ENCODE measurements at regions not wholly inside any gene's neighbourhood (a gene's known extent, or its start where the extent isn't known, plus 50 kb on each side); places are given as distances from the start of the nearest gene placed in this dataset.

GRCh38 chr12:33795536-33795935 is 226.8 kb upstream of the ALG10 start:
- no peaks in the 10 kb centered on the region for H3K79me1 ChIP-seq (ENCODE audit: low read length)
- H3K4me2 ChIP-seq (ENCODE audit: low read length), result no peak overlapping the region
- no peak overlapping the region for H2BK120ac ChIP-seq (ENCODE audit: low read depth, low read length)
- no peaks in the 10 kb centered on the region for H3K36me3 ChIP-seq (ENCODE audit: control insufficient read depth, insufficient read depth, low read length)
- no peak overlapping the region for H3K9ac ChIP-seq (ENCODE audit: low read length)
- H3K27me3 ChIP-seq (ENCODE audit: insufficient read depth, low read length, poor library complexity), result no peaks in the 10 kb centered on the region
- no peak for DNase-seq
- no peaks in the 10 kb centered on the region for H3K79me2 ChIP-seq (ENCODE audit: control insufficient read depth, insufficient read depth, low read length)
- no peak overlapping the region for H3K56ac ChIP-seq (ENCODE audit: low read length)
- H3K18ac ChIP-seq (ENCODE audit: low read length), result no peak overlapping the region
- H3K4me3 ChIP-seq (ENCODE audit: low read length), result no peak overlapping the region
- no peak overlapping the region for H2BK15ac ChIP-seq (replicated peaks; ENCODE audit: low read depth)
- H4K8ac ChIP-seq (ENCODE audit: low read depth, low read length), result no peak overlapping the region
- no peak overlapping the region for H4K5ac ChIP-seq (ENCODE audit: low read length)
- H3K4ac ChIP-seq (ENCODE audit: low read depth, low read length), result no peak overlapping the region
- H2AK5ac ChIP-seq (ENCODE audit: low read length), result no peak overlapping the region
- no CpG with 5 or more reads among the region's 3 CpGs for WGBS (ENCODE audit: extremely low coverage, insufficient coverage, low lambda C conversion rate)
- no peak overlapping the region for H3K27ac ChIP-seq (ENCODE audit: low read depth, low read length)
- H3K23ac ChIP-seq (ENCODE audit: low read length), result no peak overlapping the region
- no peaks in the 10 kb centered on the region for H3K4me1 ChIP-seq (ENCODE audit: control insufficient read depth, low read depth, low read length)
- H2BK5ac ChIP-seq (ENCODE audit: low read length), result no peak overlapping the region

- no peak overlapping the region for H3K27ac ChIP-seq (ENCODE audit: low read depth, low read length)
- no peak overlapping the region for H3K9ac ChIP-seq (ENCODE audit: low read length)
- H2BK5ac ChIP-seq (ENCODE audit: low read length), result no peak overlapping the region
- no peak overlapping the region for H3K56ac ChIP-seq (ENCODE audit: low read length)
- no peak overlapping the region for H3K4me3 ChIP-seq (ENCODE audit: low read length)
- no peak overlapping the region for H2BK120ac ChIP-seq (ENCODE audit: low read depth, low read length)
- no peak overlapping the region for H4K5ac ChIP-seq (ENCODE audit: low read length)
- no CpG with 5 or more reads among the region's 2 CpGs for WGBS (ENCODE audit: extremely low coverage, insufficient coverage, low lambda C conversion rate)
- H2BK15ac ChIP-seq (replicated peaks; ENCODE audit: low read depth), result no peak overlapping the region
- no peak overlapping the region for H3K4ac ChIP-seq (ENCODE audit: low read depth, low read length)
- H3K4me1 ChIP-seq (ENCODE audit: control insufficient read depth, low read depth, low read length), result no peaks in the 10 kb centered on the region
- no peak overlapping the region for H3K4me2 ChIP-seq (ENCODE audit: low read length)
- H3K18ac ChIP-seq (ENCODE audit: low read length), result no peak overlapping the region
- no peak overlapping the region for H3K23ac ChIP-seq (ENCODE audit: low read length)
- no peaks in the 10 kb centered on the region for H3K79me2 ChIP-seq (ENCODE audit: control insufficient read depth, insufficient read depth, low read length)
- H3K79me1 ChIP-seq (ENCODE audit: low read length), result no peaks in the 10 kb centered on the region
- no peaks in the 10 kb centered on the region for H3K36me3 ChIP-seq (ENCODE audit: control insufficient read depth, insufficient read depth, low read length)
- H2AK5ac ChIP-seq (ENCODE audit: low read length), result no peak overlapping the region
- DNase-seq, result no peak
- H3K27me3 ChIP-seq (ENCODE audit: insufficient read depth, low read length, poor library complexity), result no peaks in the 10 kb centered on the region
- no peak overlapping the region for H4K8ac ChIP-seq (ENCODE audit: low read depth, low read length)
These were observed 208.8 kb upstream of the ALG10 start for GRCh38 chr12:33813536-33813935.

GRCh38 chr12:33817713-33818112 is 204.6 kb upstream of the ALG10 start:
- Histone ChIP-seq H2BK5ac (ENCODE audit: low read length) (no peak overlapping the region), H3K9ac (ENCODE audit: low read length) (no peak overlapping the region), H4K8ac (ENCODE audit: low read depth, low read length) (no peak overlapping the region), H3K79me2 (ENCODE audit: control insufficient read depth, insufficient read depth, low read length) (no peaks in the 10 kb centered on the region), H3K4me3 (ENCODE audit: low read length) (no peak overlapping the region), H2BK120ac (ENCODE audit: low read depth, low read length) (no peak overlapping the region), H3K27me3 (ENCODE audit: insufficient read depth, low read length, poor library complexity) (no peaks in the 10 kb centered on the region), H3K23ac (ENCODE audit: low read length) (no peak overlapping the region), H3K79me1 (ENCODE audit: low read length) (no peaks in the 10 kb centered on the region), H3K27ac (ENCODE audit: low read depth, low read length) (no peak overlapping the region), H2AK5ac (ENCODE audit: low read length) (no peak overlapping the region), H3K56ac (ENCODE audit: low read length) (no peak overlapping the region), H3K18ac (ENCODE audit: low read length) (no peak overlapping the region), H3K4ac (ENCODE audit: low read depth, low read length) (no peak overlapping the region), H3K4me1 (ENCODE audit: control insufficient read depth, low read depth, low read length) (no peaks in the 10 kb centered on the region), H2BK15ac (replicated peaks; ENCODE audit: low read depth) (no peak overlapping the region), H4K5ac (ENCODE audit: low read length) (no peak overlapping the region), H3K36me3 (ENCODE audit: control insufficient read depth, insufficient read depth, low read length) (no peaks in the 10 kb centered on the region), H3K4me2 (ENCODE audit: low read length) (no peak overlapping the region)
- no peak for DNase-seq
- no CpG with 5 or more reads among the region's 1 CpG for WGBS (ENCODE audit: extremely low coverage, insufficient coverage, low lambda C conversion rate)

DNA sequence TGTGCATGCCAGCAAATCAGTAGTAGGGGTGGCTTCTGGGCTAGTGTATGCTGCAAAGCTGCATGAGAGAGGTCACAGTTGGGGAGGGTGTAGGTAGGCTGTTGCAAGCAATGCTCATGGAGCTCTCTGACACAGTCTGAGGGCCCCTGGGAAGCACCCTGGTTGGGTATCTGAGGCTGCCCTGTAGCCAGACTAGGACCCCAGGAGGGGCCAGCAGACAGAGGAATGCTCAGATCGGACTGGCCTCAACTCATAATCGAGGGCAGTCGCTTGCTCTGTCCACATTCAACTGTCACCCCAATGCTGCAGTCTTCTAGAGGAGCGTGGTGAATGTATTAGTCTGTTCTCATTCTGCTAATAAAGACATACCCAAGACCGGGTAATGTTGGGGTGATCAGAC is 204.0 kb upstream of the ALG10 start:
- Histone ChIP-seq H3K4me3 (ENCODE audit: low read length) (no peak overlapping the region), H2BK120ac (ENCODE audit: low read depth, low read length) (no peak overlapping the region), H3K27me3 (ENCODE audit: insufficient read depth, low read length, poor library complexity) (no peaks in the 10 kb centered on the region), H4K5ac (ENCODE audit: low read length) (no peak overlapping the region), H2AK5ac (ENCODE audit: low read length) (no peak overlapping the region), H3K4me1 (ENCODE audit: control insufficient read depth, low read depth, low read length) (no peaks in the 10 kb centered on the region), H3K4ac (ENCODE audit: low read depth, low read length) (no peak overlapping the region), H3K23ac (ENCODE audit: low read length) (no peak overlapping the region), H4K8ac (ENCODE audit: low read depth, low read length) (no peak overlapping the region), H2BK5ac (ENCODE audit: low read length) (no peak overlapping the region), H3K79me2 (ENCODE audit: control insufficient read depth, insufficient read depth, low read length) (no peaks in the 10 kb centered on the region), H3K79me1 (ENCODE audit: low read length) (no peaks in the 10 kb centered on the region), H3K27ac (ENCODE audit: low read depth, low read length) (no peak overlapping the region), H2BK15ac (replicated peaks; ENCODE audit: low read depth) (no peak overlapping the region), H3K56ac (ENCODE audit: low read length) (no peak overlapping the region), H3K9ac (ENCODE audit: low read length) (no peak overlapping the region), H3K4me2 (ENCODE audit: low read length) (no peak overlapping the region), H3K18ac (ENCODE audit: low read length) (no peak overlapping the region), H3K36me3 (ENCODE audit: control insufficient read depth, insufficient read depth, low read length) (no peaks in the 10 kb centered on the region)
- no peak for DNase-seq
- WGBS (ENCODE audit: extremely low coverage, insufficient coverage, low lambda C conversion rate), result no CpG with 5 or more reads among the region's 5 CpGs

- no peaks in the 10 kb centered on the region for H3K27me3 ChIP-seq (ENCODE audit: insufficient read depth, low read length, poor library complexity)
- H2AK5ac ChIP-seq (ENCODE audit: low read length), result no peak overlapping the region
- H3K4me3 ChIP-seq (ENCODE audit: low read length), result no peak overlapping the region
- no peak overlapping the region for H2BK120ac ChIP-seq (ENCODE audit: low read depth, low read length)
- H3K27ac ChIP-seq (ENCODE audit: low read depth, low read length), result no peak overlapping the region
- H3K18ac ChIP-seq (ENCODE audit: low read length), result no peak overlapping the region
- no CpG with 5 or more reads among the region's 2 CpGs for WGBS (ENCODE audit: extremely low coverage, insufficient coverage, low lambda C conversion rate)
- H3K4me2 ChIP-seq (ENCODE audit: low read length), result no peak overlapping the region
- no peak overlapping the region for H2BK15ac ChIP-seq (replicated peaks; ENCODE audit: low read depth)
- no peaks in the 10 kb centered on the region for H3K4me1 ChIP-seq (ENCODE audit: control insufficient read depth, low read depth, low read length)
- H3K9ac ChIP-seq (ENCODE audit: low read length), result no peak overlapping the region
- no peak overlapping the region for H4K8ac ChIP-seq (ENCODE audit: low read depth, low read length)
- H3K4ac ChIP-seq (ENCODE audit: low read depth, low read length), result no peak overlapping the region
- no peak overlapping the region for H4K5ac ChIP-seq (ENCODE audit: low read length)
- H3K56ac ChIP-seq (ENCODE audit: low read length), result no peak overlapping the region
- H3K79me1 ChIP-seq (ENCODE audit: low read length), result no peaks in the 10 kb centered on the region
- DNase-seq, result no peak
- no peaks in the 10 kb centered on the region for H3K36me3 ChIP-seq (ENCODE audit: control insufficient read depth, insufficient read depth, low read length)
- no peak overlapping the region for H2BK5ac ChIP-seq (ENCODE audit: low read length)
- H3K79me2 ChIP-seq (ENCODE audit: control insufficient read depth, insufficient read depth, low read length), result no peaks in the 10 kb centered on the region
- no peak overlapping the region for H3K23ac ChIP-seq (ENCODE audit: low read length)
These were observed 196.9 kb upstream of the ALG10 start for GRCh38 chr12:33825442-33825841.

- no peak overlapping the region for H3K23ac ChIP-seq (ENCODE audit: low read length)
- no peak overlapping the region for H3K4me2 ChIP-seq (ENCODE audit: low read length)
- no peak overlapping the region for H3K56ac ChIP-seq (ENCODE audit: low read length)
- H3K4me3 ChIP-seq (ENCODE audit: low read length), result no peak overlapping the region
- H3K4me1 ChIP-seq (ENCODE audit: control insufficient read depth, low read depth, low read length), result no peaks in the 10 kb centered on the region
- no CpG with 5 or more reads among the region's 2 CpGs for WGBS (ENCODE audit: extremely low coverage, insufficient coverage, low lambda C conversion rate)
- no peak for DNase-seq
- no peak overlapping the region for H4K8ac ChIP-seq (ENCODE audit: low read depth, low read length)
- H3K18ac ChIP-seq (ENCODE audit: low read length), result no peak overlapping the region
- H3K79me2 ChIP-seq (ENCODE audit: control insufficient read depth, insufficient read depth, low read length), result no peaks in the 10 kb centered on the region
- no peak overlapping the region for H2AK5ac ChIP-seq (ENCODE audit: low read length)
- no peak overlapping the region for H3K9ac ChIP-seq (ENCODE audit: low read length)
- H3K36me3 ChIP-seq (ENCODE audit: control insufficient read depth, insufficient read depth, low read length), result no peaks in the 10 kb centered on the region
- no peak overlapping the region for H4K5ac ChIP-seq (ENCODE audit: low read length)
- no peaks in the 10 kb centered on the region for H3K79me1 ChIP-seq (ENCODE audit: low read length)
- no peak overlapping the region for H3K27ac ChIP-seq (ENCODE audit: low read depth, low read length)
- no peak overlapping the region for H2BK120ac ChIP-seq (ENCODE audit: low read depth, low read length)
- no peaks in the 10 kb centered on the region for H3K27me3 ChIP-seq (ENCODE audit: insufficient read depth, low read length, poor library complexity)
- H2BK5ac ChIP-seq (ENCODE audit: low read length), result no peak overlapping the region
- H2BK15ac ChIP-seq (replicated peaks; ENCODE audit: low read depth), result no peak overlapping the region
- no peak overlapping the region for H3K4ac ChIP-seq (ENCODE audit: low read depth, low read length)
These were observed 196.2 kb upstream of the ALG10 start for GRCh38 chr12:33825986-33826602.

Data from mesendoderm (in vitro differentiated cells).